Transverse colon (tissue), 4 donors: ENCODE measurements at regions not wholly inside any gene's neighbourhood (a gene's known extent, or its start where the extent isn't known, plus 50 kb on each side); places are given as distances from the start of the nearest gene placed in this dataset.
"Not testable (repeated sequence)": the region's sequence is repeated elsewhere in the genome, so short reads cannot be mapped to it uniquely, and the experiment has no call there.

ENCODE experiments used
- POLR2A ChIP-seq: fragments of 450-650 bp; IDR thresholded peaks from one replicate; pipeline ENCODE4 v1.6.1; 2016; ENCODE audit warnings: antibody characterized with exemption, mild to moderate bottlenecking, moderate library complexity
- POLR2AphosphoS5 ChIP-seq, 3 donors: sonication (generic); formaldehyde crosslinking; IDR thresholded peaks; one replicate each; pipeline ENCODE4 v1.6.1; 2016; ENCODE audit warnings: antibody characterized with exemption in 3 of 3
- TF ChIP-seq, protein P1 (sequence below), 5 experiments: fragments of 200-600 bp in 3 of 5; fragments of 450-650 bp in 2 of 5; sonication (generic) in 3 of 5; IDR thresholded peaks; 1 replicate in 2 of 5; 2 replicates in 3 of 5; pipeline ENCODE4 v1.5.1; 2016 to 2017; ENCODE audit warnings: antibody characterized with exemption in 5 of 5, inconsistent platforms in 3 of 5, mild to moderate bottlenecking in 2 of 5, moderate library complexity in 1 of 5

DNA sequence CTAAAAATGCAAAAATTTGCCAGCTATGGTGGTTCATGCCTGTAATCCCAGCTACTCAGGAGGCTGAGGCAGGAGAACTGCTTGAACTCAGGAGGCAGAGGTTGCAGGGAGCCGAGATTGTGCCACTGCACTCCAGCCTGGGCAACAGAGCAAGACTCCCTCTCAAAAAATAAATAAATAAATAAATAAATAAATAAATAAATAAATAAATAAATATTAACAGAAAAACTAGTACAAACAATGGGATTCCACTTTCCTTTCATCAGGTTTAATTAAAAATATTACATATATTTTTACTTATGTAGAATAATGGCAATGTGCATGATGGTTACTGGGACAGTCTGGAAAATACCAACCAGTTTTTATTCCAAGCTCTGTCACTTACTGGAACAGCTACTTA is 897.5 kb downstream of the PLOD2 start:
- TF ChIP-seq, protein P1, sequence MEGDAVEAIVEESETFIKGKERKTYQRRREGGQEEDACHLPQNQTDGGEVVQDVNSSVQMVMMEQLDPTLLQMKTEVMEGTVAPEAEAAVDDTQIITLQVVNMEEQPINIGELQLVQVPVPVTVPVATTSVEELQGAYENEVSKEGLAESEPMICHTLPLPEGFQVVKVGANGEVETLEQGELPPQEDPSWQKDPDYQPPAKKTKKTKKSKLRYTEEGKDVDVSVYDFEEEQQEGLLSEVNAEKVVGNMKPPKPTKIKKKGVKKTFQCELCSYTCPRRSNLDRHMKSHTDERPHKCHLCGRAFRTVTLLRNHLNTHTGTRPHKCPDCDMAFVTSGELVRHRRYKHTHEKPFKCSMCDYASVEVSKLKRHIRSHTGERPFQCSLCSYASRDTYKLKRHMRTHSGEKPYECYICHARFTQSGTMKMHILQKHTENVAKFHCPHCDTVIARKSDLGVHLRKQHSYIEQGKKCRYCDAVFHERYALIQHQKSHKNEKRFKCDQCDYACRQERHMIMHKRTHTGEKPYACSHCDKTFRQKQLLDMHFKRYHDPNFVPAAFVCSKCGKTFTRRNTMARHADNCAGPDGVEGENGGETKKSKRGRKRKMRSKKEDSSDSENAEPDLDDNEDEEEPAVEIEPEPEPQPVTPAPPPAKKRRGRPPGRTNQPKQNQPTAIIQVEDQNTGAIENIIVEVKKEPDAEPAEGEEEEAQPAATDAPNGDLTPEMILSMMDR (IDR thresholded peaks at IDR 0.05): not testable (repeated sequence)
- not testable (repeated sequence) for TF ChIP-seq POLR2A; POLR2AphosphoS5 (IDR thresholded peaks at IDR 0.05)
